Astrocyte (in vitro differentiated cells and primary cell): ENCODE measurements at regions not wholly inside any gene's neighbourhood (a gene's known extent, or its start where the extent isn't known, plus 50 kb on each side); places are given as distances from the start of the nearest gene placed in this dataset.

ENCODE experiments used
- DNase-seq: peaks from one replicate; pipeline ENCODE4 v3.0.0-alpha.2; 2010; ENCODE audit warnings: low read depth
- FAIRE-seq: peaks from 2 replicates; lab custom pipeline; 2011; peaks lifted over from hg19 to GRCh38; lab: Jason Lieb, UNC
- H2AFZ ChIP-seq: 2 replicates; pipeline ENCODE4 v1.6.0; 2012; ENCODE audit warnings: low read depth, low read length, inconsistent platforms
- H3K27ac ChIP-seq: 2 replicates; pipeline ENCODE4 v1.5.1; 2011; ENCODE audit warnings: low read depth, low read length, inconsistent platforms
- H3K27me3 ChIP-seq: 2 replicates; pipeline ENCODE4 v1.6.0; 2011; ENCODE audit warnings: low read length, inconsistent platforms; ENCODE audit not compliant: insufficient read depth
- H3K36me3 ChIP-seq: 2 replicates; pipeline ENCODE4 v1.5.1; 2011; ENCODE audit warnings: low read length, inconsistent platforms; ENCODE audit not compliant: insufficient read depth
- H3K4me1 ChIP-seq: 2 replicates; pipeline ENCODE4 v1.5.1; 2011; ENCODE audit warnings: low read length, inconsistent platforms; ENCODE audit not compliant: insufficient read depth
- H3K4me2 ChIP-seq: 2 replicates; pipeline ENCODE4 v1.6.0; 2012; ENCODE audit warnings: low read length, inconsistent platforms
- H3K4me3 ChIP-seq: 2 replicates; pipeline ENCODE4 v1.5.1; 2011; ENCODE audit warnings: low read depth, mild to moderate bottlenecking, low read length, inconsistent platforms; ENCODE audit not compliant: insufficient read depth
- H3K79me2 ChIP-seq: 2 replicates; pipeline ENCODE4 v1.6.0; 2012; ENCODE audit warnings: mild to moderate bottlenecking, low read length, inconsistent platforms; ENCODE audit not compliant: insufficient read depth
- H3K9ac ChIP-seq: 2 replicates; pipeline ENCODE4 v1.6.0; 2012; ENCODE audit warnings: mild to moderate bottlenecking, low read length, inconsistent platforms
- H3K9me3 ChIP-seq: 2 replicates; pipeline ENCODE4 v1.5.1; 2012; ENCODE audit warnings: low read depth, mild to moderate bottlenecking, low read length, inconsistent platforms; ENCODE audit not compliant: insufficient read depth
- H4K20me1 ChIP-seq: 2 replicates; pipeline ENCODE4 v1.6.0; 2012; ENCODE audit warnings: low read length, inconsistent platforms; ENCODE audit not compliant: insufficient read depth
- H3K27ac Mint-ChIP-seq: one replicate; pipeline ENCODE4 v1.8.0; 2021; ENCODE audit warnings: mild to moderate bottlenecking, mixed read lengths; ENCODE audit not compliant: unreplicated experiment
- H3K27me3 Mint-ChIP-seq: one replicate; pipeline ENCODE4 v1.8.0; 2021; ENCODE audit warnings: low read depth, mixed read lengths; ENCODE audit not compliant: unreplicated experiment
- H3K36me3 Mint-ChIP-seq: one replicate; pipeline ENCODE4 v1.8.0; 2021; ENCODE audit warnings: low read depth, mixed read lengths; ENCODE audit not compliant: unreplicated experiment
- H3K4me1 Mint-ChIP-seq: one replicate; pipeline ENCODE4 v1.8.0; 2021; ENCODE audit warnings: low read depth, mixed read lengths; ENCODE audit not compliant: unreplicated experiment
- H3K4me3 Mint-ChIP-seq: one replicate; pipeline ENCODE4 v1.8.0; 2021; ENCODE audit warnings: mild to moderate bottlenecking, moderate library complexity, mixed read lengths; ENCODE audit not compliant: unreplicated experiment
- H3K9me3 Mint-ChIP-seq: one replicate; pipeline ENCODE4 v1.8.0; 2021; ENCODE audit warnings: mild to moderate bottlenecking, mixed read lengths; ENCODE audit not compliant: unreplicated experiment
- CTCF ChIP-seq: IDR thresholded peaks from 2 replicates; pipeline ENCODE4 v1.5.1; 2011; ENCODE audit warnings: low read depth, mild to moderate bottlenecking, inconsistent platforms, low read length, moderate library complexity; ENCODE audit not compliant: insufficient read depth
- EZH2 ChIP-seq: IDR thresholded peaks from 2 replicates; pipeline ENCODE4 v1.6.1; 2012; ENCODE audit warnings: mild to moderate bottlenecking, low read length, inconsistent platforms; ENCODE audit not compliant: insufficient read depth

GRCh38 chr1:219432191-219432606 lies 180.7 kb downstream of the ZC3H11B start:
- Histone ChIP-seq H4K20me1 (no peaks in the 10 kb centered on the region), H3K4me2 (no peak overlapping the region), H3K4me1 (no peaks in the 10 kb centered on the region), H3K79me2 (no peaks in the 10 kb centered on the region), H3K4me3 (no peak overlapping the region), H2AFZ (no peak overlapping the region), H3K27me3 (no peaks in the 10 kb centered on the region), H3K27ac (no peak overlapping the region), H3K9me3 (no peaks in the 10 kb centered on the region), H3K9ac (no peak overlapping the region), H3K36me3 (no peaks in the 10 kb centered on the region)
- peaks cover 3% of the 10 kb centered on the region for H3K4me1 Mint-ChIP-seq
- H3K9me3 Mint-ChIP-seq: no peaks in the 10 kb centered on the region
- TF ChIP-seq CTCF (no peak), EZH2 (no peak)
- no peak overlapping the region for H3K4me3 Mint-ChIP-seq
- no peaks in the 10 kb centered on the region for H3K36me3 Mint-ChIP-seq
- DNase-seq (peak; percentile 53), FAIRE-seq (no peak)
- H3K27ac Mint-ChIP-seq: no peak overlapping the region
- no peaks in the 10 kb centered on the region for H3K27me3 Mint-ChIP-seq

DNA sequence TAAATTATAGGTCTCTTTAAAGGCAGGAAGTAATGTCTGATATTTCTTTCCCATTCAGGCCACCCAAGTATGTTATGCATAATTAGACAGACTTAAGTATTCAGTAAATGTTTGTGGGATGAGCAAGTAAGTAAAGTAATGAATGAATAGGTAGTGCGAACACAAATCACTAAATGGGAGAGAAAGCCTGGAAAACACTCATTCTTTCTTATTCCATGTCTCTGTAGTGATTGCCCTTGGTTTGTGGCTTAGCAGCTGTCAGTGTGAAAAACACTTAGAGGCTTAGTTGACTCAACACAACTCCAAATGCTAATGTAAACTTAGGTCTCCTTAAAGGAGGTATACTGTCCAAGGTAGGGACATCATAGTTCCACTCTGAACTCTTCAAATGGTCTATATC lies 182.5 kb downstream of the ZC3H11B start:
- Mint-ChIP-seq H3K4me3 (no peak overlapping the region), H3K27me3 (no peaks in the 10 kb centered on the region), H3K27ac (no peak overlapping the region), H3K9me3 (no peaks in the 10 kb centered on the region), H3K36me3 (no peaks in the 10 kb centered on the region), H3K4me1 (peaks cover 3% of the 10 kb centered on the region)
- Histone ChIP-seq H3K79me2 (no peaks in the 10 kb centered on the region), H4K20me1 (no peaks in the 10 kb centered on the region), H3K36me3 (no peaks in the 10 kb centered on the region), H3K27ac (no peak overlapping the region), H3K4me3 (no peak overlapping the region), H3K4me2 (no peak overlapping the region), H2AFZ (no peak overlapping the region), H3K9me3 (no peaks in the 10 kb centered on the region), H3K27me3 (no peaks in the 10 kb centered on the region), H3K4me1 (no peaks in the 10 kb centered on the region), H3K9ac (no peak overlapping the region)
- peak; percentile 83 for DNase-seq
- FAIRE-seq: no peak
- TF ChIP-seq EZH2: no peak

DNA sequence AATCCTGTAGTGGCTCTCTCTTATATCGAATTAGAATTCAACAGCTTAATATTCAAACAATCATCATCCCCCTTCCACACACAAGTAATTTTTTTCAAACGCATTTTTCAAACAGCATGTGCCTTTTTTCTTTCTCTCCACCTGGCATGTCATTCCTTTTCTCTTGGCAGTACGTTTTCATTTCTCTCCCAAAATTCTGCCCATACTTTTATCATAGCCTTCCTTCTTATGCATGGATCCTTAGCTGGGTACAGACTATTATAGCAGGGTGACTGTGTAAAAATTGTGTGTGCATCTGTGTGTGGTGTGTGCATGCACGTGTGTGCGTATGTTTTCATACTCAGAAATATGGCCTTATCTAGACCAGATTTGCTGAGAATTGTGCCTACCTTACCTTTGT lies 184.3 kb downstream of the ZC3H11B start:
- H3K27ac ChIP-seq: no peak overlapping the region
- no peak for FAIRE-seq
- Mint-ChIP-seq H3K9me3 (no peaks in the 10 kb centered on the region), H3K36me3 (no peaks in the 10 kb centered on the region), H3K4me3 (no peak overlapping the region), H3K27ac (no peak overlapping the region), H3K27me3 (no peaks in the 10 kb centered on the region), H3K4me1 (peaks cover 3% of the 10 kb centered on the region)
- H3K36me3 ChIP-seq: no peaks in the 10 kb centered on the region
- no peaks in the 10 kb centered on the region for H3K27me3 ChIP-seq
- H2AFZ ChIP-seq: no peak overlapping the region
- no peaks in the 10 kb centered on the region for H3K4me1 ChIP-seq
- H4K20me1 ChIP-seq: no peaks in the 10 kb centered on the region
- H3K9ac ChIP-seq: no peak overlapping the region
- H3K4me3 ChIP-seq: no peak overlapping the region
- H3K4me2 ChIP-seq: no peak overlapping the region
- TF ChIP-seq CTCF (no peak), EZH2 (no peak)
- no peaks in the 10 kb centered on the region for H3K9me3 ChIP-seq
- no peaks in the 10 kb centered on the region for H3K79me2 ChIP-seq
- DNase-seq: no peak
